Amniotic stem cell (primary cell): ENCODE measurements at regions not wholly inside any gene's neighbourhood (a gene's known extent, or its start where the extent isn't known, plus 50 kb on each side); places are given as distances from the start of the nearest gene placed in this dataset.
"Not testable (repeated sequence)": the region's sequence is repeated elsewhere in the genome, so short reads cannot be mapped to it uniquely, and the experiment has no call there.

ENCODE experiments used
- DNase-seq: peaks from one replicate; lab custom pipeline; 2025; lab: John Stamatoyannopoulos, UW

DNA sequence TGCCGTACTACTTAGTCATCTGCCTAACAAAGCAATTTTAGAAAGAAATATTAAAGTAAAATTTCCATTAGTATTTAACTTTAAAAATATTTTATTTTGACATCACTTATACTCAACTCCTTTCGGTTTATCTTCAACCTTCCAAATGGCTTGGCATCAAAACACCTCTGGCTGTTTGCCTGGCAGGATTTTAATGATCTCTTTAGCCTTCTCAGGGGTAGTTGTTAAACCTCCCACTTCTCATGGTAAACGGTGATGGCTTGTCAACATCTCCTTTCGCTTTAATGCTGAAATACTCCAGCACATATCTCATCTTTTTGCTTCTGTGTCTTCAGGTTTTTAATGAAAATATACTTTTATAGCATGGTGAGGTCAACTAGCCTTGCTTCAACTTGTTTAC is 747.1 kb downstream of the CETN3 start:
- DNase-seq: no peak

DNA sequence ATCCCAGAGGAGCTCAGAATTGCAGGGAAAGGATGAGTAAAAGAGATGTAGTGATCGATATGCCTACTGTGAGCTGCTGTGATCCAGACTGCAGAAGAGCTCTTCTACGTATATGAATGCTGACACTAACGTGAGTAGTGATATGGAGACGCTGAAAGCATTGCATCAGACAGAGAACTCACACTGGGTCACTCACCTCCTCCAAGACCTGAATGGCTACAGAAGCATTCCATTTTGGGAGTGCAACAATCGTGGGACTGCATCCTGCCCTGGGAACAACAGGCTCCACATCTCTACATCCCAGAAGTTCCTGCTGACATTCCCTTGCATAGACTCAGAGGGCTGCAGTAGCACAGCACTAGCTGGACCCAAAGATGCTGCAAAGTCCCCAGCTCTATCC is 755.9 kb upstream of the MEF2C start:
- DNase-seq: no peak

DNA sequence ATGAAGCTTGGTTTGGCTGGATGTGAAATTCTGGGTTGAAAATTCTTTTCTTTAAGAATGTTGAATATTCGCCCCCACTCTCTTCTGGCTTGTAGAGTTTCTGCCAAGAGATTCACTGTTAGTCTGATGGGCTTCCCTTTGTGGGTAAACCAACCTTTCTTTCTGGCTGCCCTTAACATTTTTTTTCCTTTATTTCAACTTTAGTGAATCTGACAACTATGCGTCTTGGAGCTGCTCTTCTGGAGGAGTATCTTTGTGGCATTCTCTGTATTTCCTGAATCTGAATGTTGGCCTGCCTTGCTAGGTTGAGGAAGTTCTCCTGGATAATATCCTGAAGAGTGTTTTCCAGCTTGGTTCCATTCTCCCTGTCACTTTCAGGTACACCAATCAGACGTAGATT is 751.2 kb upstream of the MEF2C start:
- DNase-seq: not testable (repeated sequence)

DNA sequence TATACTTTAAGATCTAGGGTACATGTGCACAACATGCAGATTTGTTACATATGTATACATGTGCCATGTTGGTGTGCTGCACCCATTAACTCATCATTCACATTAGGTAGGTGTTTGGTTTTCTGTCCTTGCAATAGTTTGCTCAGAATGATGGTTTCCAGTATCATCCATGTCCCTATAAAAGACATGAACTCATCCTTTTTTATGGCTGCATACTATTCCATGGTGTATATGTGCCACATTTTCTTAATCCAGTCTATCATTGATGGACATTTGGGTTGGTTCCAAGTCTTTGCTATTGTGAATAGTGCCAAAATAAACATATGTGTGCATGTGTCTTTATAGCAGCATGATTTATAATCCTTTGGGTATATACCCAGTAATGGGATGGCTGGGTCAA is 747.1 kb upstream of the MEF2C start:
- not testable (repeated sequence) for DNase-seq

DNA sequence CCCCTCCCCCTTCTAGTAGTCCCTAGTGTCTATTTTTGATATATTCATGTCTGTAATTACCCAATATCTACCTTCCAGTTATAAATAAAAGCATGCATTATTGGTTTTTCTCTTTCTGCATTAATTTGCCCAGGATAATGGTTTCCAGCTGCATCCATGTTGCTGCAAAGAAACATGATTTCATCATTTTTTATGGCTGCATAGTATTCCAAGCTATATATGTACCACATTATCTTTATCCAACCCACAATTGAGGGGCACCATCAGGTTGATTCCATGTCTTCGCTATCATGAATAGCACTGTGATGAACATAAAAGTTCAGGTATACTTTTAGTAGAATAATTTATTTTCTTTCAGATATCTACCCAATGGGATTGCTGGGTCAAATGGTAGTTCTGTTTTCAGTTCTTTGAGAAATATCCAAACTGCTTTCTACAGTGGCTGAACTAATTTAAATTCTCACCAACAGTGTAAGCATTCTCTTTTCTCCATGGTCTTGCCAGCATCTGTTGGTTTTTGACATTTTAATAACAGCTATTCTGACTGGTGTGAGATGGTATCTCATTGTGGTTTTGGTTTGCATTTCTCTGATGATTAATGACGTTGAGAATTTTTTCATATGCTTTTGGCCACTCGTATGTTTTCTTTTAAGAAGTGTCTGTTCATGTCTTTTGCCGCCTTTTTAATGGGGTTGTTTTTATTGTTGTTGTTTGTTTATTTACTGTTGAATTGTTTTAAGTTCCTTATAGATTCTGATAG is 746.1 kb upstream of the MEF2C start:
- DNase-seq: no peak

DNA sequence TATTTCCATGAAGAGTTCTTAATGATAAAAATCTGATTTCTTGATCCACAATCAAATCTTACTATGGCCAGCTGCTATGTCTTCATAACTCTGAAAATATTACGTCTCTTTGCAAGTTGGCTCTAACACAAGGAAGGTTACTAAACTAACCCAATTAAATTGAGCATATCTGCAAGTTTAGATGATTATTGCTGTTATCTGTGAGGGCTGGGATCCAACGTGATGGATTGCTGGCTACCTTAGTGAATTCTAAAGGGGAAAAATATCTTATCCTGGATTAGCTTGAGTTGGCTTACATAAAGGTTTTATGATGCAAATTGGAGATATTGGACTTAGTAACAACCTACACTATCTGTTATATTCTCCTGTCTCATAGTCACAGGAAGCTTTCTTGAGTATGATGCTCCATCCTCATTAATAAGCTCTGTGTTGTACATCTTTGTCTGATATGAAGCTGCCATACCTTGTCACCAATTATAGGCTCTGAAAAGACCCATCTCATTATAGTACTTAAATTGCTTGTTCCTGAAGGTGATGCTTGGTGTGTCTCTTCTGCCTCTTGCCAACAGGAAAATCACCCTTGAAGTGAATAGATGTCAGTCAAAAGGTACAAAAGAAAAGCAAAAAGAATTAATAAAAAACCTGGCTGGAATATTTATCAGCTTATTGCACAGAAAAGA is 733.0 kb upstream of the MEF2C start:
- DNase-seq: no peak

DNA sequence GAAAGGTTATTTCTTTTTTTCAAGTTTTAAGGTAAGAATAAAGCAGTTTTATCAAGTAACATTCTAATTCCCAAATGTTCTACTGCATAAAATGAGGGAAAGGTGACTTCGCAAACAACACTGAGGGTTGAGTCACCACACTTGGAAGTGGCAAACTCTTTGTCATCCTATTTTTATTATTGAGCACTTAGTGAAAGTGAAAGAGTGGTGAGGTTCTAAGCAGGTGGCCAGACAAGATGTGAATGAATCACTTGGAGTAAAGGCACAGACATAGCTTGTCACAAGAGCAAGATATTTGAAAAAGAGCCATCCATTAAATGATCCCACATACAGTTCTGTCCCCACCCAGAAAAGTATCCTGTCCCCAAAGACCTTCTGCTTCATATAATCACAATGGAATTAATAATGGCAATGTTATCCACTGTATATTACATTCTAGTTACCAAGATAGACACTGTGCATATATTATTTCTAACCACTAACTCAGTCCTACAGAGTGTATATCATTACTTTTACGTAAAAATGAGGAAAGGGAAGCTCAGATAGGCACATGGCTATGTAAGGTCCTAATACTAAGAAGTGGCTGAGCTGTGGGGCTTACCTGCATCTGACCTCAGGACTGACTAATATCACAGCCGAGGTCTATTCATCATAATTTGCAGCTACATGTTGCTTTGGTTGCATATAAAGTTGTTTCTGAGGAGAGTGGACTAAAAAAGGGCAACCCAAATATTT is 730.4 kb upstream of the MEF2C start:
- DNase-seq: no peak

DNA sequence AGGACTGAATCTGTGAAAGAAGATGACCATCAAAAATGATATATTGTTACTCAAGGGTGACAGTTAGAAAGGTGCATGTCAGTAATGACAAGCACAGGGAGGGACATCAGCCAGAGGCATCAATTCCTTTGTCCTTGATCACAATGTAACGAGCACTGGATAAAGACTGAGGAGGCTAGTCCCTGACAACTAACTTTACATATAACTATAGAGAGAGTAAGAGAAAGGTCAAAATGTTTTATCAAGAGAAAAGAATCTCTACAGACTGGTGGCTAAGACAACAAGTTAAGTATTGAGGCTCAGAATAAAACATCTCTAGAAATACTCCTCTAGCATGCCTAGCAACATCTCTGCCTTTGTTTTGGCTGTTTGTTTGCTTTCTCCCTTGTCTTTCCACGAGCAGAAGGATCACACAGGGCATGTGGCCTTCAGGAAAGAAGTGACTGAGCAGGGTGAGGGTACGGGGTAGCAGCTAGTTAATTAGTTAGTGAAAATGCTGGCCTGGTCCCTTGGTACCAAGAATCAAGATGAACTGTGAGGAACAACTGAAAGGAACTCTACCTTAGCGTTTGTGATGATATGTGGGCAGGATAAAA is 724.1 kb upstream of the MEF2C start:
- DNase-seq: no peak

DNA sequence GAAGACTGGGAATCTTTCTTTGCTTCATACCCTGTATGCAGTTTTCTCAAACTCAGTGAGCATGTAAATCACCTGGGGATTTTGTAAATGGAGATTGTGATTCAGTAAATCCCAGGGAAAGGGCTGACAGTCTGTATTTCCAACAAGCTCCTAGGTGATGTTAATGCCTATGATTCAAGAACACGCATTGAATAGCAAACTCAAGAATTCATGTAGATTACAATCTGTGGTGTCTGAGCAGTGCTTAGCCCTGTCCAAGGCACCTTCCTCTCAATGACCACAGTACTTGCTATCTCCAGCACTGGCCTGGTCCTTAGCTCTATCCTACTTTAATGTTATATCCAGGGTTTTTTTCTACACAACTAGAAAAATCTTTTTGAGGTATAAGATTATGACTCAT is 721.4 kb upstream of the MEF2C start:
- no peak for DNase-seq

DNA sequence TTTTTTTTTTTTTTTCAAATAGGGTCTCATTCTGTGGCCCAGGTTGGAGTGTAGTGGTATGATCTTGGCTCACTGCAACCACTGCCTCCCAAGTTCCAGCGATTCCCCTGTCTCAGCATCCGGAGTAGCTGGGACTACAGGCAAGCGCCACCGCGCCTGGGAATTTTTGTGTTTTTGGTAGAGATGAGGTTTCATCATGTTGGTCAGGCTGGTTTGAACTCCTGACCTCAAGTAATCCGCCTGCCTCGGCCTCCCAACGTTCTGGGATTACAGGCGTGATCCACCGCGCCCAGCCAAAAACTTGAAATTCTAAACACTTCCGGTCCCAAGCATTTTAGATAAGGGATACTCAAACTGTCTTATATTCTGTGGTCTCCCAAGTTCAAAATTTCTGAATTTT is 718.9 kb upstream of the MEF2C start:
- DNase-seq: no peak

DNA sequence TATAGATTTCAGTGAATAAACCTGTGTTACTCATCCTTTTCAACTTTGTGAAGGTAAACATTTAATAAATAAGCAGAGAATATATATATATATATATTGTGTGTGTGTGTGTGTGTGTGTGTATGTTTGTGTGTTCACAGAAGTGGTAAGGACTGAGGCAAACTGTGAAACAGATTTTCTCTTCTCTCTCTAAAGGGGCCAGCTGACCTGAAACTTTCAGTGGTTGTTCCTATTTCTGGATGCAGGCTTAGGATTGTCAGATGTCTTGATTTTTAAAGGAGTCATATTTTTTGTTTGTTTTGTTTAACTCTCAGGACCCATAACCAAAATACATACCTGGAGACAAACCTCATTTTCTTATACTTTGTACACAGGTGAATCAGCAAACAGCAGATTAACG is 714.9 kb upstream of the MEF2C start:
- no peak for DNase-seq

DNA sequence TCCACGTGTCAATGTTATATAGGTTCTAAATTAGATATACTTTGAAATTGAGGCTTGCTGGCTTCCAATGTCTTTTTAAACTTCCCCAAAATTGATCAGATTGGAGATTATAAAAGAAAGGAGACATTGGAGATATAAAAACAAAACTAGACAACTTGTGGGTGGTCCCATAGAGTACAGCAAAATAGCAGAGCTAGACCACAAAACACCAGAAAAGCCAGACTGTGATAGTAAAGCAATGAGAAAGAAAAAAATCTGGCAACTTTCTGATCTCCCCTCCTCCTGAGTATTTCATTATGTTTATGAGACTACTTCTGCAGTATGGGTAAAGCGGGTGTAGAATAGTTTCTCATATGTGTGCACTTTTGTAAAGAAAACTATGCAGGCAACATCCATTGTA is 713.8 kb upstream of the MEF2C start:
- no peak for DNase-seq

DNA sequence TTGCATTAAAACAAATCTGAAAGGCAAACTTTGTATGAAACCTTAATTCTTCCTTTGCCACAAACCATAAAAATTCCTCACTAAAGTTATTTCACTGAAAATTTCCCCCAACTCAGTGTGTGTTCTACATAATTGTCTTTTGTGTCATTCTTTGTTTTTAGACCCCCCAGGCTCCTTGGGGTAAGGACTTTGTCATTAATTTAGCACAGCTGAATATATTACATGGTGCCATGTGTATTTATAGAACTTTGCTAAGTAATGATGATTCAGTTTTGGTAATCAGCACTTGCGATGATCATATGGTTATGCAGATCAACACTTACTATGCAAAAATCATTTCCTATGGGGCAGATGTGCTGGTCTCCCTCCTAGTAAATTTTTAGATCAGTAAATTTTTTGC is 712.1 kb upstream of the MEF2C start:
- DNase-seq: no peak

DNA sequence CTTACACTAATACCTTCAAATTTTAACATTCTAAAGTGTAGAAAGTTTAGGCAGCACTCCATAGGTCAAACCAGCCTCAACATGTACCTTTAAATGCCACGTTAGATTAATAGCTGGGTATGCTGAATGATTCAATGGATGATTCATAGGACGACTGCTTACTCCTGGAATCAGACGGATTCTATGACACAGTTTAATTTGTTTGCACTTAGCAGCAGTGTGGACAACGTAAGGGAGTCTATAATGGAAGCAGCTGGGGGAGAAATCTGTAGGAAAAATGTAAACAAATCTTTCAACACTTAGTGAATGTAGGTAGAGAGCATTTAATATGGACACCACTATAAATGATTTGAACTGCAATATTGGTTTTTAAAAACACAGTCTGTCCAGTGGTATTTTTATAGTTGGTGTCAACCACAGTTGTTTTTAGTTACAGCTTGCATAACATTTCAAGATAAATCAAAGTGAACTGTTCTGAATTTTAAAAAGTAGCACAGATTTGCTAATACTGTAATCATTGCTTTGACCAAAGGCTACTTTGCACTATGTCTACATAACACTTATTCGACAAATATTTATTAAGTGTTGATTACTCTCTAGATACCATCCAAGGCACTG is 701.5 kb upstream of the MEF2C start:
- DNase-seq: no peak

DNA sequence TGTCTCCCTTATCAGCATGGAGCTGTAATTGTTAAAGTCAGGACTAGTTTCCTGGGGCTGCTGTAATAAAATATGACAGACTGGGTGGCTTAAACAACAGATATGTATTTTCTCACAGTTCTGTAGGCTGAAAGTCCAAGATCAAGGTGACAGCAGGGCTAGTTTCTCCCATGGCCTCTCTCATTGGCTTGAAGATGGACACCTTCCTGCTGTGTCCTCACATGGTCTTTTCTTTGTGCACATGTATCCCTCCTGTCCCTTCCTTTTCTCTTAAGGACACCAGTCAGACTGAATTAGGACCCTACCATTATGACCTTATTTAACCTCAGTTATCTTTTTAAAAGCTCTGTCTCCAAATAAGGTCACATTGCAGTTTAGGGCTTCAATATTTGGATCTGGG is 700.5 kb upstream of the MEF2C start:
- DNase-seq: no peak

DNA sequence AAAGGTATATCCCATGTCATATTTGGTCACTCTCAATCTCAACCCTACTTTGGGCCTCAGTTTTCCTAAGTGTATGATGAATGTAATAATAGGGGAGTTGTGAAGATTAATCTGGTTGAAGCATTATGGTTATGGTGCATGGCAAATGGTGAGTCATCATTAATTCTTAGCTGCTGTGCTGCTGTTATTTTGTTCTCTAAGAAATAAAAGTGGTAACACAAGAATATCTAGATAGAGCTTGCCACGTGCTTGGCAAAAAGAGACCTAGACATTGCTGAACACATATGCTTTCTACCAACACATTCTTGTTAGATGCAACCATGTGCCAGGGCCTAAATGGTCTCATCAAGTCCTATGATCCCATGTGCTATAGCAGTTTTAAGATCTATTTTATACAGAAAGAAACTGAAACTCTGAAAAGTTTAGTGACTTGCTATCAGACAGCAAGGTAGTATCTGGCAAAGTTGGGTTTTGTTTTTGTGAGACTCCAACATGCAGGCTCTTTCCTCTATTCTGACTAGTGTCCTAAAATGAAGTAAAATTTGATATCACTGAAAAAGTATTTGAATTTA is 699.9 kb upstream of the MEF2C start:
- no peak for DNase-seq

DNA sequence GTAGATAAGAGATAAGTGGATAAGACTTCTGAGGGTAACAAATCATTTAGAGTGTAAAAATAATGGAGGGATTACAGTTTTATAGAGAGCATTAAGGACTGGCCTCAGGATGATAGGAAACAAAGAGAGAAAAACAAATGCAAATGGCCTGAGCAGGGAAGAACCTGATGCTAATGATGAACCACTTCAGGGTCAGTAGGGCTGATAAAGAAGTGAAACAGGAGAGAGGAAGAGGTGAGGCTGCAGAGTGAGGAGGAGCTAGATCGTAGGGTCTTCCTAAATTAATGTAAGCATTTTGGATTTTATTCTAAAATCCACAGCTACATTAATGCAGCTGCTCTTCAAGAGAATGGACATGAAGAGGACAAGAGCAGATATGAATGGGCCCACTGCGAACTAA is 698.0 kb upstream of the MEF2C start:
- no peak for DNase-seq

DNA sequence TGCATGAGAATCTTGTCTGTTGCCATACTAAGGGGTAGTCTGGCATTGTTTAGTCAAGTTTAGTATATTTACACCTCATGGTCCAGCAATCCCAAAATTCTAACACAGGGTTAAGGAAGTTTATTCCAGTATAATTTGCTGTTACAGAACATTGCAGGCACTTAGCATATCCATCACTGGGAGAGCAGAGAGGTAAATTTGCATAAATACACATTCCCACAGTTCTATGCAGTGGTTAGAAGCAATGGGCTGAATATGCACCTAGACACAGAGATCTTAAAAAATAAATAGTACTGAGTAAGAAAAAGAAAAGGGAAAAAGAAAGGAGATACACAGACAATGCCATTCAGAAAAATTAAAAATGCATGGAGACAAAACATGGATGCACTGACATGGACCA is 692.3 kb upstream of the MEF2C start:
- DNase-seq: no peak

DNA sequence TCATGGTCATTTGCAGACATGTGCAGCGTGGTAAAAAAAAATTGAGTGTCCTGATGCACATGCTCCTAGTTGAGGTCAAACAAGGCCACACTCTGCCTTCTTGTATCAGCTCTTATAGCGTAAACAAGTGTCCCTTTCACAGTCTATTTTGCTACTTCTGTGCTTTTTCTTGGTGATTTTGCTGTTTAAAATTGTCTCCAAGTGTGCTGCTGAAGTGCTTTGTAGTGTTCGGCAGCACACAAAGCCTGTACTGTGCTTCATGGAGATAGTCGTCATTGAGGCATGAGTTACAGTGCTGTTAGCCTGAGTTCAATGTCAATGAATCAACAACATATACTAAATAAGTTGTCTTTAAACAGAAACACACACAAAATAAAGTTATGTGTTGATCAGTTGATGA is 690.4 kb upstream of the MEF2C start:
- DNase-seq: no peak

DNA sequence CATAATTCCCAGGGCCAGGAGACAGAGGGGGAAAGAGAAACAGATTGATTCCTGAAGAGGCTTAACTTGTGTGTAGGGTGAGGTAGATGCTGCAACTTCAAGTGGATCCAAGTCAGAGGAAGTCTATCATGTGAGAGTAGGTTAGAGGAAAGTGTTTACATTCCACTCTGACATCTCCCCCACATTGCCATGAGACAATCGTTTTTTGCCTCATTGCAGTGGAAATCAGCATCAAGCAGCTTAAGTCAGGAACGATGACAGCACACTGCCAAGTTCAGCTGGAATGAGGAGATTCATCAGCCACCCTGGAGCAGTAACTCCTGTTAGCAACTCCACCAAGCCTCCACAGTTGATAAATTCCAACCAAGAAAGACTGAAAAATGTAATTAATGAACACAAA is 689.7 kb upstream of the MEF2C start:
- DNase-seq: no peak

DNA sequence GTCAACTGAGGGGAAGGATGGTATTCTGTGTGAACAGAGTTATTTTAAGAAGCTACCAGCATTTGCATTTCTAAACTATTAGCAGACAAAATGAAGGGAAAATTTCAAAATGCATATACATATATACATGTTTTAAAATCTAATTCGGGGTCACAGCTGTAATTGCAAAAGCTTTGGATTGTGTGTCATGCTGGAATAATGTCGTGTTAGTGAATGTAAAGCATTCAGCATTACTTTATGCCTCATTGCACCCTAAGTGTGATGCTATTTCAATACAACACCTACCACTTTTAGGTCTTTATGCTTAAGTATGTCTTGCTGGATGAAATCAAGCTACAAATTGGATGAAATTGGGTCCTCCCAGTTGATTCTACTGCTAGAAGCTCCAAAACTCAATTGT is 687.6 kb upstream of the MEF2C start:
- no peak for DNase-seq

DNA sequence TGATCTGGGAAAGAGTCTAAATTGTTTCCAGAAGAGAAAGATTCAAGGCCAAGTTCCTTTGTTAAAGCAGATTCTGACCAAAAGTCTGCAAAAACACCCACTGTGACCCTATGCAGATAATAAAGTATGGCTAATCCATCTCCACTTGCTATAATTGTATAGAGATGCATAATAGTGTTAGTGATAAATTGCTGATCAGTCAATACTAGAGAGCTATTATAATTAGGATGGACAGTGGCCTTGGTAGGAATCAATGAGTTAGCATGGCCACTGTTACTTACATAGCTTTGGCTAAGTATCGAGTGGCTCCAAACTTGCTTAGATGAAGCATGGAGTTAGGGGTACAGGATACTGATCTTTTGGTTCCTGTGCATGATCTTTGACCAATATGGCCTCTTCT is 683.4 kb upstream of the MEF2C start:
- DNase-seq: no peak
